Effector memory CD4-positive, alpha-beta T cell (primary cell): ENCODE measurements at regions not wholly inside any gene's neighbourhood (a gene's known extent, or its start where the extent isn't known, plus 50 kb on each side); places are given as distances from the start of the nearest gene placed in this dataset.

Source experiments
- DNase-seq, 3 donors: peaks; one replicate each; pipeline ENCODE4 v3.0.0-alpha.2; 2020
- H3K27ac ChIP-seq: 2 replicates; pipeline ENCODE4 v1.7.0; 2013; ENCODE audit warnings: mild to moderate bottlenecking, low read length, moderate library complexity; ENCODE audit not compliant: insufficient read depth, poor library complexity, severe bottlenecking
- H3K27me3 ChIP-seq: replicated peaks from 2 replicates; pipeline ENCODE4 v1.7.0; 2013; ENCODE audit warnings: mild to moderate bottlenecking, low read length; ENCODE audit not compliant: insufficient read depth, control insufficient read depth, poor library complexity, severe bottlenecking
- H3K36me3 ChIP-seq: 2 replicates; pipeline ENCODE4 v1.7.0; 2013; ENCODE audit warnings: mild to moderate bottlenecking, low read length, moderate library complexity; ENCODE audit not compliant: control insufficient read depth, insufficient read depth
- H3K4me1 ChIP-seq: 2 replicates; pipeline ENCODE4 v1.7.0; 2013; ENCODE audit warnings: low read length, mild to moderate bottlenecking; ENCODE audit not compliant: control insufficient read depth, insufficient read depth, poor library complexity, severe bottlenecking
- H3K4me3 ChIP-seq: 2 replicates; pipeline ENCODE4 v1.7.0; 2013; ENCODE audit warnings: low read length, low read depth, mild to moderate bottlenecking; ENCODE audit not compliant: insufficient read depth, poor library complexity, severe bottlenecking
- H3K9me3 ChIP-seq: 2 replicates; pipeline ENCODE4 v1.7.0; 2013; ENCODE audit warnings: mild to moderate bottlenecking, low read length, moderate library complexity; ENCODE audit not compliant: control insufficient read depth

DNA sequence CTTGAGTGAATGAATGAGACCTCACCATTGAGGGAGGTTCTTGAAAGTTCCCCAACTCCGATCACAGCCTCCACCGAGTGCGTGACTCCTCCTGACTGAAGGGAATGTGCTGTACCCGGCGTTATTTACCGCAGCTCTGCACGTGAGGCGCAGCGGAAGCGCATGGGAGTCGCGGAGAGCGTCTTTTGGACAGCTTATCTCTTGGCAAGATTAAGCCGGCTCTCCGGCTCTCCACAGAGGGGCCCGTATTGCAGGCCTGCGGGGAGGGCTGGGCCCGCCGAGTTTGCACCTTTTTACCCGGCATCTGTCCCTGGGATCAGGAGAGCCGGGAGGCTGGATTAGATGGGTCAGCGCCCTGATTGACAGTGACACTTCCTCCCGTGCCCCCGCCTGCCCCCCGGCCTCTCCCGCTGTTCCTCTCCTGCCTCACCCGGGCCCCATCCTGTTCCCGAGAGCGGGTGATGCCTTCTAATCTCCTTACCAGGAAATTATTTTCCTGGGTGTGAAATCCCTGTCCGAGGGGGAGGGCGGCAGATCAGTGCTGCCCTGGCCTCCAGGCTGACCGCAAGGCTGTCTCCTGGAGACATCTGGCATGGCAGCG is 176.3 kb downstream of the INHBB start:
- H3K27ac ChIP-seq: no peak overlapping the region
- H3K4me3 ChIP-seq: no peak overlapping the region
- H3K36me3 ChIP-seq: no peaks in the 10 kb centered on the region
- no peaks in the 10 kb centered on the region for H3K27me3 ChIP-seq
- DNase-seq: no peak
- no peaks in the 10 kb centered on the region for H3K9me3 ChIP-seq
- no peaks in the 10 kb centered on the region for H3K4me1 ChIP-seq

DNA sequence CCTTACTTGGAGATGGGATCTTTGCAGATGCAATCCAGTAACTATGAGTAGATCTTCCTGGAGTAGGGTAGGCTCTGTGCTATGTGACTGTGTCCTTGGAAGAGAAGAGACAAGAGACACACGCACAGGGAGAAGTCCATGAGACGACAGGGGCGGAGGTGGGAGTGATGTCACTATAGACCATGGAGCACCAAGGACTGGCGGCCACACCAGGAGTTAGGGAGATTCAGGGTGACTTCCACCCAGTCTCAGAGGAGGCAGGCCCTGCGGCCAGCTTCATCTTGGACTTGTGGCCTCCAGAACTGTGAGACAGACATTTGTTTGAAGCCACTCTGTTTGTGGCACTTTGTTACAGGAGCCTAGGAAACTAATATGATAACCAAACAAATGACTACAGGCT is 177.8 kb downstream of the INHBB start:
- Histone ChIP-seq H3K36me3 (no peaks in the 10 kb centered on the region), H3K4me3 (no peak overlapping the region), H3K27ac (no peak overlapping the region), H3K4me1 (no peaks in the 10 kb centered on the region), H3K27me3 (no peaks in the 10 kb centered on the region), H3K9me3 (no peaks in the 10 kb centered on the region)
- DNase-seq: no peak

- H3K4me1 ChIP-seq: no peaks in the 10 kb centered on the region
- H3K27ac ChIP-seq: no peak overlapping the region
- H3K4me3 ChIP-seq: no peak overlapping the region
Measured at GRCh38 chr2:120524174-120524573, 178.2 kb downstream of the INHBB start.

GRCh38 chr2:120525056-120526046 is 179.4 kb downstream of the INHBB start:
- Histone ChIP-seq H3K27ac (no peak overlapping the region), H3K4me3 (no peak overlapping the region), H3K27me3 (no peaks in the 10 kb centered on the region), H3K9me3 (no peaks in the 10 kb centered on the region), H3K36me3 (no peaks in the 10 kb centered on the region), H3K4me1 (no peaks in the 10 kb centered on the region)
- no peak for DNase-seq

More at GRCh38 chr2:120524174-120524573, 178.2 kb downstream of the INHBB start:
- Histone ChIP-seq H3K9me3 (no peaks in the 10 kb centered on the region), H3K27me3 (no peaks in the 10 kb centered on the region), H3K36me3 (no peaks in the 10 kb centered on the region)
- DNase-seq: no peak

GRCh38 chr2:120526047-120526562 is 180.2 kb downstream of the INHBB start:
- H3K9me3 ChIP-seq: no peaks in the 10 kb centered on the region
- no peak overlapping the region for H3K4me3 ChIP-seq
- H3K36me3 ChIP-seq: no peaks in the 10 kb centered on the region
- no peaks in the 10 kb centered on the region for H3K27me3 ChIP-seq
- H3K4me1 ChIP-seq: no peaks in the 10 kb centered on the region
- no peak for DNase-seq
- no peak overlapping the region for H3K27ac ChIP-seq

DNA sequence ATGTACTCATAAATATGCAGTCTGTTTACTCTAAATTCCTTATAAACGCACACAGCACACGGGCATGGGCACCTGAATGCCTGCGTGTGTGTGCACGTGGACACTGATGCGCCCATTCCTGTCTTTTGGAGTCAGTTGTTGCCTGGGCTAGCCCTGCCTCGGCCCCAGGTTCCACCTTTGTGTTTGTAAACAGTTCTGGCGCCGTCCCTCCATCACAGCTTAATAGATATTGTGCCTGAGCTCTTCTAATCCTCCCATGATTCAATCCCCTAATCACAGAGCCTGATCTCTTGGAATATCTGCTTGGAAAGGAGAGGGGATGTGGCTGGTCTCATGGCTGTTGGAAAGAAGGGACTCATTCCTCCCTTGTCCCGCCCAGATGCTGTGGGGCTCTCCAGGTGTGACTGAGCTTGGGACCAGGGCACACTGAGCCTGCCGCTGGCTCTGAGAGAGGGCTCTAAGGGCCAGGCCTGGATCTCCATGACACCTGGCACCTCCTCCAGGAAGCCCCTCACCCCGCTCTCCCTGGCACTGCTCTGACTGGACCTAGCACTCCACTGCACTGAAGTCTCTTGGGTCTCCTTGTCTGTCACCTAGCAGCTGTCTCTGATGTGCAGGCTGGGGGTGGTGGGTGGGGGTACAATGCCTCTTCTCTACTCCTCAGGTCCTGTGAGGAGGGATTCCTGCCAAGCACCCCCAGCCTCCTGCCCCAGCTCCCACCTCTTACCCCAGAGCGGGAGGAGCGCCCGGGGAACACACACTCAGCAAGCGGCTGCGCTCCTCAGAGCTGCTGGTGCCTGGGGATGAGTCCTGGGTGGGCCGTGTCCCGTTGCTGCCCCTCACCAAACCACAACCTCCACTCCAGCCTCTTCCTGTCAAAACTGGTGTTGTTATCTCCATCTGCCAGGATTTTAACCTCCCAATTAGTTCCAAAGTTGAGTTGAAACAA is 181.3 kb downstream of the INHBB start:
- Histone ChIP-seq H3K27me3 (no peaks in the 10 kb centered on the region), H3K27ac (no peak overlapping the region), H3K9me3 (no peaks in the 10 kb centered on the region), H3K36me3 (no peaks in the 10 kb centered on the region), H3K4me1 (no peaks in the 10 kb centered on the region), H3K4me3 (no peak overlapping the region)
- DNase-seq: no peak

GRCh38 chr2:120528051-120528692 is 182.2 kb downstream of the INHBB start:
- H3K4me1 ChIP-seq: no peaks in the 10 kb centered on the region
- no peaks in the 10 kb centered on the region for H3K9me3 ChIP-seq

DNA sequence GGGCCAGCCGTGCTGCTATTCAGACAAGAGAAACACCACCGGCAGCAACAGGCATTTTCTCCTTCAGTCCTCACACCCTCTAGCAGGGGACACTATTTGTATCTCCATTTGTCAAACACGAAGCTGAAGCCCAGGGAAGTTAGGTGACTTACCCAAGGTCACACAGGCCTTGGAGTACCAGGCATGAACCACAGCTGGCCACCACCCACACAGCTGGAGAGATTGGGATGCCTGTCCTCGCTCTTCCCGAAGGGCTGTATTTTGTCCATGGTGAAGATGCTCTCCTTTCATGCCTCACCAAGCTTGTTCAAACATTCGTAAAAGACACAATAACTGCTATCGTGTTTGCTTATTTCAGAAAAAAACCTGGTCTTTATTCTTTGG is 182.7 kb downstream of the INHBB start:
- Histone ChIP-seq H3K4me1 (no peaks in the 10 kb centered on the region), H3K27me3 (no peaks in the 10 kb centered on the region), H3K4me3 (no peak overlapping the region), H3K27ac (no peak overlapping the region), H3K36me3 (no peaks in the 10 kb centered on the region), H3K9me3 (no peaks in the 10 kb centered on the region)
- no peak for DNase-seq

More at GRCh38 chr2:120528051-120528692, 182.2 kb downstream of the INHBB start:
- no peaks in the 10 kb centered on the region for H3K36me3 ChIP-seq
- no peak overlapping the region for H3K27ac ChIP-seq
- no peak overlapping the region for H3K4me3 ChIP-seq
- no peak for DNase-seq
- H3K27me3 ChIP-seq: no peaks in the 10 kb centered on the region

GRCh38 chr2:120530781-120531180 is 184.8 kb downstream of the INHBB start:
- H3K4me3 ChIP-seq: no peak overlapping the region
- H3K9me3 ChIP-seq: no peaks in the 10 kb centered on the region
- DNase-seq: no peak
- no peak overlapping the region for H3K27ac ChIP-seq
- H3K4me1 ChIP-seq: no peaks in the 10 kb centered on the region
- no peaks in the 10 kb centered on the region for H3K36me3 ChIP-seq
- no peaks in the 10 kb centered on the region for H3K27me3 ChIP-seq
